ENCODE measurements at regions not wholly inside any gene's neighbourhood (a gene's known extent, or its start where the extent isn't known, plus 50 kb on each side); places are given as distances from the start of the nearest gene placed in this dataset.
"Not testable (repeated sequence)": the region's sequence is repeated elsewhere in the genome, so short reads cannot be mapped to it uniquely, and the experiment has no call there.

GRCh38 chr2:102893870-102894269, 132.0 kb downstream of the TMEM182 start:
- Histone ChIP-seq H3K4me1 (ENCODE audit: control insufficient read depth in 1 of 2, insufficient read depth in 2 of 2, low read length in 2 of 2) (no peaks in the 10 kb centered on the region), H3K79me2 (ENCODE audit: insufficient read depth, low read length) (no peaks in the 10 kb centered on the region), H2AFZ (ENCODE audit: low read depth, low read length, poor library complexity, severe bottlenecking) (no peak overlapping the region), H3K27ac (ENCODE audit: low read depth, low read length) (no peak overlapping the region), H3K36me3 (ENCODE audit: control insufficient read depth in 1 of 2, insufficient read depth in 2 of 2, low read length in 2 of 2) (no peaks in the 10 kb centered on the region), H3K4me2 (ENCODE audit: low read length) (no peak overlapping the region), H3K4me3 (replicated peaks in 1 of 2; ENCODE audit: low read depth in 1 of 2, low read length in 2 of 2) (no peak overlapping the region), H4K20me1 (ENCODE audit: insufficient read depth) (no peaks in the 10 kb centered on the region), H3K9me2 (ENCODE audit: insufficient read depth) (no peaks in the 10 kb centered on the region), H3K9me3 (ENCODE audit: control insufficient read depth in 1 of 2, insufficient read depth in 1 of 2, low read depth in 1 of 2, low read length in 2 of 2) (no peaks in the 10 kb centered on the region), H3K27me3 (ENCODE audit: insufficient read depth, low read length) (no peaks in the 10 kb centered on the region; the same call in 1 of the 2 replicates), H3K9ac (ENCODE audit: low read length) (no peak overlapping the region)
- RAD21 ChIA-PET (ENCODE audit: low non-redundant PET in 1 of 2, low total read pairs in 2 of 2, uncharacterized antibody in 2 of 2, unreplicated experiment in 2 of 2), result no interaction called here
- intact Hi-C loops (cut with micrococcal nuclease), result no loop called here
- ATAC-seq, result no peak
- TF ChIP-seq POLR2A (IDR thresholded peaks at IDR 0.05; ENCODE audit: borderline replicate concordance, extremely low read depth, insufficient read depth, insufficient read length), result no peak
- TF ChIP-seq, protein P1, sequence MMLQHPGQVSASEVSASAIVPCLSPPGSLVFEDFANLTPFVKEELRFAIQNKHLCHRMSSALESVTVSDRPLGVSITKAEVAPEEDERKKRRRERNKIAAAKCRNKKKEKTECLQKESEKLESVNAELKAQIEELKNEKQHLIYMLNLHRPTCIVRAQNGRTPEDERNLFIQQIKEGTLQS (IDR thresholded peaks at IDR 0.05), result no peak
- TF ChIP-seq CBX3 (IDR thresholded peaks at IDR 0.05; ENCODE audit: low read depth), result no peak
- TF ChIP-seq ZNF274 (IDR thresholded peaks at IDR 0.05; ENCODE audit: low read depth, low read length), result no peak
- POLR2A ChIA-PET, result no interaction called here
- BruUV-seq (replicated peaks), result no TSS peak
- DNase-seq (ENCODE audit: low read depth, low spot score), result no peak
- CTCF ChIA-PET, result no interaction called here

DNA sequence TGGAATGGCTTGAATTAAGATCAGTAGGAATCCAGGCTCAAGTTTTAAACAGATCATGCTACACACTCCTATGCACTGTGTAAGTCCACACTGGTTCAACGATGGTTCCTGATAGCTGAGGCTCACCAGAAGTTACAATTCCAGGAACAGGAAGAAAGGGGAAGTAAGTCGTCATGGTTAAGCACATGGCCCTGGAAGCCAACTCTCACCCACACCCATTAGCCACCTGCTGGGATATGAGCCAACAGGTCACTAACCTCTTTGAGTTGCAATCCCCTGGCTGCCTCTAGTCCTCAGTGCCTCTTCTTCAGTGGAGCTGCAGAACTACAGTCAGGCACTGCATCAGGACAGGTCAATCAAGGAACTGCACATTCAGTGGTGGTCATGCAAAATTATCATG, 133.5 kb downstream of the TMEM182 start:
- Histone ChIP-seq H3K9me2 (ENCODE audit: insufficient read depth) (no peaks in the 10 kb centered on the region), H3K4me3 (replicated peaks in 1 of 2; ENCODE audit: low read depth in 1 of 2, low read length in 2 of 2) (no peak overlapping the region), H2AFZ (ENCODE audit: low read depth, low read length, poor library complexity, severe bottlenecking) (no peak overlapping the region), H3K27me3 (ENCODE audit: insufficient read depth, low read length) (0 out of 2 replicates have a peak, but pooled peaks cover 2% of the 10 kb centered on the region), H3K36me3 (ENCODE audit: control insufficient read depth in 1 of 2, insufficient read depth in 2 of 2, low read length in 2 of 2) (no peaks in the 10 kb centered on the region), H3K4me2 (ENCODE audit: low read length) (no peak overlapping the region), H3K4me1 (ENCODE audit: control insufficient read depth in 1 of 2, insufficient read depth in 2 of 2, low read length in 2 of 2) (no peaks in the 10 kb centered on the region), H3K79me2 (ENCODE audit: insufficient read depth, low read length) (no peaks in the 10 kb centered on the region), H3K9ac (ENCODE audit: low read length) (no peak overlapping the region), H3K27ac (ENCODE audit: low read depth, low read length) (no peak overlapping the region), H3K9me3 (ENCODE audit: control insufficient read depth in 1 of 2, insufficient read depth in 1 of 2, low read depth in 1 of 2, low read length in 2 of 2) (no peaks in the 10 kb centered on the region), H4K20me1 (ENCODE audit: insufficient read depth) (no peaks in the 10 kb centered on the region)
- BruUV-seq (replicated peaks), result no TSS peak
- POLR2A ChIA-PET, result no interaction called here
- no peak for DNase-seq (ENCODE audit: low read depth, low spot score)
- intact Hi-C loops (cut with micrococcal nuclease), result no loop called here
- TF ChIP-seq MAX (IDR thresholded peaks at IDR 0.05), result peak; percentile 34; the same call in 1 of the 2 replicates
- TF ChIP-seq, protein P2, sequence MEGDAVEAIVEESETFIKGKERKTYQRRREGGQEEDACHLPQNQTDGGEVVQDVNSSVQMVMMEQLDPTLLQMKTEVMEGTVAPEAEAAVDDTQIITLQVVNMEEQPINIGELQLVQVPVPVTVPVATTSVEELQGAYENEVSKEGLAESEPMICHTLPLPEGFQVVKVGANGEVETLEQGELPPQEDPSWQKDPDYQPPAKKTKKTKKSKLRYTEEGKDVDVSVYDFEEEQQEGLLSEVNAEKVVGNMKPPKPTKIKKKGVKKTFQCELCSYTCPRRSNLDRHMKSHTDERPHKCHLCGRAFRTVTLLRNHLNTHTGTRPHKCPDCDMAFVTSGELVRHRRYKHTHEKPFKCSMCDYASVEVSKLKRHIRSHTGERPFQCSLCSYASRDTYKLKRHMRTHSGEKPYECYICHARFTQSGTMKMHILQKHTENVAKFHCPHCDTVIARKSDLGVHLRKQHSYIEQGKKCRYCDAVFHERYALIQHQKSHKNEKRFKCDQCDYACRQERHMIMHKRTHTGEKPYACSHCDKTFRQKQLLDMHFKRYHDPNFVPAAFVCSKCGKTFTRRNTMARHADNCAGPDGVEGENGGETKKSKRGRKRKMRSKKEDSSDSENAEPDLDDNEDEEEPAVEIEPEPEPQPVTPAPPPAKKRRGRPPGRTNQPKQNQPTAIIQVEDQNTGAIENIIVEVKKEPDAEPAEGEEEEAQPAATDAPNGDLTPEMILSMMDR (IDR thresholded peaks at IDR 0.05 in 2 of 3, conservative IDR thresholded peaks at IDR 0.05 in 1 of 3; ENCODE audit: borderline replicate concordance in 1 of 3, insufficient read depth in 1 of 3, low read depth in 2 of 3, low read length in 2 of 3), result no peak
- TF ChIP-seq SIN3A (IDR thresholded peaks at IDR 0.05; ENCODE audit: low read depth), result no peak
- no peak for TF ChIP-seq EGR1 (IDR thresholded peaks at IDR 0.05; ENCODE audit: low read depth)
- no peak for TF ChIP-seq CBX3 (IDR thresholded peaks at IDR 0.05; ENCODE audit: low read depth)
- no peak for TF ChIP-seq EZH2phosphoT487 (IDR thresholded peaks at IDR 0.05; ENCODE audit: borderline replicate concordance)
- CTCF ChIA-PET, result no interaction called here
- ATAC-seq, result no peak
- RAD21 ChIA-PET (ENCODE audit: low non-redundant PET in 1 of 2, low total read pairs in 2 of 2, uncharacterized antibody in 2 of 2, unreplicated experiment in 2 of 2), result no interaction called here

- CTCF ChIA-PET; RAD21 ChIA-PET (ENCODE audit: low non-redundant PET in 1 of 2, low total read pairs in 2 of 2, uncharacterized antibody in 2 of 2, unreplicated experiment in 2 of 2); BruUV-seq (replicated peaks): not testable (repeated sequence)
These were observed 147.4 kb downstream of the TMEM182 start for GRCh38 chr2:102909240-102909639.

More at GRCh38 chr2:102909240-102909639, 147.4 kb downstream of the TMEM182 start:
- POLR2A ChIA-PET; H4K20me1 ChIP-seq (ENCODE audit: insufficient read depth); H3K9ac ChIP-seq (ENCODE audit: low read length); H2AFZ ChIP-seq (ENCODE audit: low read depth, low read length, poor library complexity, severe bottlenecking); H3K4me2 ChIP-seq (ENCODE audit: low read length); H3K4me3 ChIP-seq (replicated peaks in 1 of 2; ENCODE audit: low read depth in 1 of 2, low read length in 2 of 2); H3K9me2 ChIP-seq (ENCODE audit: insufficient read depth); DNase-seq (ENCODE audit: low read depth, low spot score); H3K27ac ChIP-seq (ENCODE audit: low read depth, low read length); intact Hi-C loops (cut with micrococcal nuclease); H3K9me3 ChIP-seq (ENCODE audit: control insufficient read depth in 1 of 2, insufficient read depth in 1 of 2, low read depth in 1 of 2, low read length in 2 of 2); H3K27me3 ChIP-seq (ENCODE audit: insufficient read depth, low read length); H3K4me1 ChIP-seq (ENCODE audit: control insufficient read depth in 1 of 2, insufficient read depth in 2 of 2, low read length in 2 of 2); H3K79me2 ChIP-seq (ENCODE audit: insufficient read depth, low read length); ATAC-seq; H3K36me3 ChIP-seq (ENCODE audit: control insufficient read depth in 1 of 2, insufficient read depth in 2 of 2, low read length in 2 of 2): not testable (repeated sequence)

All from HCT116 (cell line).